ENCODE measurements at regions not wholly inside any gene's neighbourhood (a gene's known extent, or its start where the extent isn't known, plus 50 kb on each side); places are given as distances from the start of the nearest gene placed in this dataset.
"Not testable (repeated sequence)": the region's sequence is repeated elsewhere in the genome, so short reads cannot be mapped to it uniquely, and the experiment has no call there.

DNA sequence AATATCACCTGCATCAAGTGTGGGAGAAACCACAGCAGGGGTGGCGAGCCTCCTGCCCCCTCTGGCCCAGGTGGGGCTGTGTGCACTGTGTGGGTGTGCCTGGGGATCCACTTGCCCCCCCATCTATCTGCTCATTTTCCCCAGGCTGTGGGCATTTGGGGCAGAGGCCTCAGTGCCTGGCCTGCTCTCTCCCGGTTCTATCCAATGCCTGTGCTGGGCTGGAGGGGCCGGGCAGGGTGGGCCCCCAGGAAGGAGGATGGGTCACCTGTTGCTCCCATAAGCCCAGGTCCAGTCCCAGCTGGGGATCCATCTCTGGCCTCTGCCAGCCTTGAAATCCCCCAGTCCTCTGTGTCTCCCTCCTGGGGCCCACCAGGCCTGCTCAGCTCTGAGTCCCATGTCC lies 105.6 kb downstream of the TMEM121 start:
- TF ChIP-seq, protein P1, sequence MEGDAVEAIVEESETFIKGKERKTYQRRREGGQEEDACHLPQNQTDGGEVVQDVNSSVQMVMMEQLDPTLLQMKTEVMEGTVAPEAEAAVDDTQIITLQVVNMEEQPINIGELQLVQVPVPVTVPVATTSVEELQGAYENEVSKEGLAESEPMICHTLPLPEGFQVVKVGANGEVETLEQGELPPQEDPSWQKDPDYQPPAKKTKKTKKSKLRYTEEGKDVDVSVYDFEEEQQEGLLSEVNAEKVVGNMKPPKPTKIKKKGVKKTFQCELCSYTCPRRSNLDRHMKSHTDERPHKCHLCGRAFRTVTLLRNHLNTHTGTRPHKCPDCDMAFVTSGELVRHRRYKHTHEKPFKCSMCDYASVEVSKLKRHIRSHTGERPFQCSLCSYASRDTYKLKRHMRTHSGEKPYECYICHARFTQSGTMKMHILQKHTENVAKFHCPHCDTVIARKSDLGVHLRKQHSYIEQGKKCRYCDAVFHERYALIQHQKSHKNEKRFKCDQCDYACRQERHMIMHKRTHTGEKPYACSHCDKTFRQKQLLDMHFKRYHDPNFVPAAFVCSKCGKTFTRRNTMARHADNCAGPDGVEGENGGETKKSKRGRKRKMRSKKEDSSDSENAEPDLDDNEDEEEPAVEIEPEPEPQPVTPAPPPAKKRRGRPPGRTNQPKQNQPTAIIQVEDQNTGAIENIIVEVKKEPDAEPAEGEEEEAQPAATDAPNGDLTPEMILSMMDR (IDR thresholded peaks at IDR 0.05) = no peak
- H3K4me3 Mint-ChIP-seq (ENCODE audit: unreplicated experiment) = no peak overlapping the region
- H3K4me1 Mint-ChIP-seq (ENCODE audit: unreplicated experiment) = no peaks in the 10 kb centered on the region
- H3K9me3 Mint-ChIP-seq (ENCODE audit: unreplicated experiment) = peaks cover 13% of the 10 kb centered on the region
- H3K27ac Mint-ChIP-seq (ENCODE audit: unreplicated experiment) = no peak overlapping the region
- H3K36me3 Mint-ChIP-seq (ENCODE audit: unreplicated experiment) = no peaks in the 10 kb centered on the region
- H3K27me3 Mint-ChIP-seq (ENCODE audit: unreplicated experiment) = no peaks in the 10 kb centered on the region
- no peak for DNase-seq (ENCODE audit: extremely low spot score, unreplicated experiment)

DNA sequence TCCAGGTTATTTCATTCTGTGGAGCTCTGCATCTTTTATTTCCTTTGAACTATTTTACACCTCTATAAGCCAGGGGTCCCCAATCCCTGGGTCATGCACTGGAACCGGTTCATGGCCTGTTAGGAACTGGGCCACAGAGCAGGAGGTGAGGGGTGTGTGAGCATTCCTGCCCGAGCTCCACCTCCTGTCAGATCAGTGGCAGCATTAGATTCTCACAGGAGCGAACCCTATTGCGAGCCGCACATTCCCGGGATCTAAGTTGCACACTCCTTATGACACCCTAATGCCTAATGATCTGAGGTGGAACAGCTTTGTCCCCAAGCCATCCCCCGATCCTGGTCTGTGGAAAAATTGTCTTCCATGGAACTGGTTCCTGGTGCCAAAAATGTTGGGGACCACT lies 107.2 kb downstream of the TMEM121 start:
- H3K27me3 Mint-ChIP-seq (ENCODE audit: unreplicated experiment); H3K4me1 Mint-ChIP-seq (ENCODE audit: unreplicated experiment); H3K27ac Mint-ChIP-seq (ENCODE audit: unreplicated experiment); H3K36me3 Mint-ChIP-seq (ENCODE audit: unreplicated experiment); H3K4me3 Mint-ChIP-seq (ENCODE audit: unreplicated experiment); DNase-seq (ENCODE audit: extremely low spot score, unreplicated experiment): not testable (repeated sequence)
- H3K9me3 Mint-ChIP-seq (ENCODE audit: unreplicated experiment) = peaks cover 13% of the 10 kb centered on the region

DNA sequence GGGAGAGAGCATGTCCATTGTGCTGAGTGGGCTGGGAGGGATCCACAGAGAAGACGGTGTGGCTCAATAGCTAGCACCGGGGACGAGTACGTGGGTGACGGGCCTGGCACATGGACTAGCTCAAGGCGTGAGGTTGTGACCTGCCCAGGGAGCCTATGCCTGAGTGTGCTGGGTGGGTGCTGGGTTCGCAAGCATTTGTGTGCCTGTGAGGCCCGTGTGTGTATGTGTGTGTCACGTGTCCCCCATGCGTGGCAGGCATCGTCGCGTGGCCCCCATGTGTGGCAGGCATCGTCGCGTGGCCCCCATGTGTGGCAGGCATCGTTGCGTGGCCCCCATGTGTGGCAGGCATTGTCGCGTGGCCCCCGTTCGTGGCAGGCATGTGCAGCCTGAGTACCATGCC lies 109.2 kb downstream of the TMEM121 start:
- TF ChIP-seq, protein P1 (IDR thresholded peaks at IDR 0.05) = no peak
- DNase-seq (ENCODE audit: extremely low spot score, unreplicated experiment) = no peak
- no peak overlapping the region for H3K27ac Mint-ChIP-seq (ENCODE audit: unreplicated experiment)
- H3K4me1 Mint-ChIP-seq (ENCODE audit: unreplicated experiment) = no peaks in the 10 kb centered on the region
- no peak overlapping the region for H3K4me3 Mint-ChIP-seq (ENCODE audit: unreplicated experiment)
- no peaks in the 10 kb centered on the region for H3K36me3 Mint-ChIP-seq (ENCODE audit: unreplicated experiment)
- no peaks in the 10 kb centered on the region for H3K27me3 Mint-ChIP-seq (ENCODE audit: unreplicated experiment)
- H3K9me3 Mint-ChIP-seq (ENCODE audit: unreplicated experiment) = peaks cover 12% of the 10 kb centered on the region

DNA sequence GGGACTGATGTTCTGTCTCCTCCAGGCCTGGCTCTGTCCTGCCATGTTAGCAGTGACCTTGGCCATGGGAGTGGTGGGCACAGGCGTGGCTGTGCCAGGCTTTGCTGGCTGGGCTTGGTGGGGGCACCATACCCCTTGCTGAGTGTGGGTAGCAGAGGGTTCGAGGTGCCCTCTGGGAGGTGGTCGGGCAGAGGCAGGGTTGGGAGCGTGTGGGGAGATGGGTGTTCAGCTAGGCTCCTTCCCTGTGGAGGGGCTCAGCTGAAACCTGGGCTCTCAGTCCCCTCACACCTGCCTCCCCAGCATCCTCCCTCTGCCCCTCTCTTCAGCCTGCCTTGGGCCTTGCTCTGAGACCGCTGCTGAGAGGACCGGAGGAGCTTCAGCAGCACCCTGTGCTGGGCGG lies 109.6 kb downstream of the TMEM121 start:
- H3K27me3 Mint-ChIP-seq (ENCODE audit: unreplicated experiment); H3K36me3 Mint-ChIP-seq (ENCODE audit: unreplicated experiment); H3K9me3 Mint-ChIP-seq (ENCODE audit: unreplicated experiment); DNase-seq (ENCODE audit: extremely low spot score, unreplicated experiment); H3K27ac Mint-ChIP-seq (ENCODE audit: unreplicated experiment); H3K4me3 Mint-ChIP-seq (ENCODE audit: unreplicated experiment); H3K4me1 Mint-ChIP-seq (ENCODE audit: unreplicated experiment): not testable (repeated sequence)

DNA sequence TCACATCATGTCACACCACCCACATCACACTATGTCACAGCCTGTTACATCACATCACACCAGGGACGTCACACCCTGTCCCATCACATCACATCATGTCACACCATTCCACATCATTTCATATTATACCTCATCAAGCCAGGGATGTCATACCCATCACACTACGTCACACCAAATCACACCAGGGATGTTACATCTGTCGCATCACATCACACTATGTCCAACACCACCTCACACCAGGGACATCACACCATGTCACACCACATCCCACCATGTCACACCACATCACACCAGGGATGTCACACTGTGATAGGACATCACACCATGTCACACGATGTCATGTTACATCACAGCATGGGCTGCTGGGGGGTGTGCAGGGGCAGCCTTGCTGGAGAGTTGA lies 110.6 kb downstream of the TMEM121 start:
- TF ChIP-seq, protein P1 (IDR thresholded peaks at IDR 0.05) = no peak
- H3K4me3 Mint-ChIP-seq (ENCODE audit: unreplicated experiment) = no peak overlapping the region
- H3K36me3 Mint-ChIP-seq (ENCODE audit: unreplicated experiment) = no peaks in the 10 kb centered on the region
- H3K27ac Mint-ChIP-seq (ENCODE audit: unreplicated experiment) = no peak overlapping the region
- H3K4me1 Mint-ChIP-seq (ENCODE audit: unreplicated experiment) = no peaks in the 10 kb centered on the region
- no peak for DNase-seq (ENCODE audit: extremely low spot score, unreplicated experiment)
- no peaks in the 10 kb centered on the region for H3K27me3 Mint-ChIP-seq (ENCODE audit: unreplicated experiment)
- H3K9me3 Mint-ChIP-seq (ENCODE audit: unreplicated experiment) = peaks cover 9% of the 10 kb centered on the region

DNA sequence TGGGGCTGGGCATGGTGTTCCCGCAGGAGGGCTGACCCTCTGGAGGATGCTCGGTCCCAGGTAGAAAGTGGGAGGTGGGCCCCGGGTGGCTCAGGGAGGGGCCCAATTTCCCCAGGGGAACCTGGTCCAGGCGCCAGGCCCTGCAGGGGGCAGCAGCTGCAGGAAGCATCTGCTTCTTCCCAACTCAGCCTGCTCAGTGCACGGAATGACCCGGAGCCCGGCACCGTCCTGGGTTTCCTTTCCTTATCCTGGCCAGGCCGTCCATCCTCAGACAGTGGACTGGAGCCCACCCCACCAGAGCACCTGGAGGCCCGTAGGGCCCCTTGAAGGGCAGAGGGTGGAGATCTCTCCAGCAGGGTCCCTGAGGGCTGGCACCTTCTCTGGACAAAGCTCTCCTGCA lies 111.0 kb downstream of the TMEM121 start:
- H3K9me3 Mint-ChIP-seq (ENCODE audit: unreplicated experiment); H3K4me3 Mint-ChIP-seq (ENCODE audit: unreplicated experiment); H3K36me3 Mint-ChIP-seq (ENCODE audit: unreplicated experiment); H3K27me3 Mint-ChIP-seq (ENCODE audit: unreplicated experiment); H3K27ac Mint-ChIP-seq (ENCODE audit: unreplicated experiment); H3K4me1 Mint-ChIP-seq (ENCODE audit: unreplicated experiment): not testable (repeated sequence)
- DNase-seq (ENCODE audit: extremely low spot score, unreplicated experiment) = peak; percentile 44

DNA sequence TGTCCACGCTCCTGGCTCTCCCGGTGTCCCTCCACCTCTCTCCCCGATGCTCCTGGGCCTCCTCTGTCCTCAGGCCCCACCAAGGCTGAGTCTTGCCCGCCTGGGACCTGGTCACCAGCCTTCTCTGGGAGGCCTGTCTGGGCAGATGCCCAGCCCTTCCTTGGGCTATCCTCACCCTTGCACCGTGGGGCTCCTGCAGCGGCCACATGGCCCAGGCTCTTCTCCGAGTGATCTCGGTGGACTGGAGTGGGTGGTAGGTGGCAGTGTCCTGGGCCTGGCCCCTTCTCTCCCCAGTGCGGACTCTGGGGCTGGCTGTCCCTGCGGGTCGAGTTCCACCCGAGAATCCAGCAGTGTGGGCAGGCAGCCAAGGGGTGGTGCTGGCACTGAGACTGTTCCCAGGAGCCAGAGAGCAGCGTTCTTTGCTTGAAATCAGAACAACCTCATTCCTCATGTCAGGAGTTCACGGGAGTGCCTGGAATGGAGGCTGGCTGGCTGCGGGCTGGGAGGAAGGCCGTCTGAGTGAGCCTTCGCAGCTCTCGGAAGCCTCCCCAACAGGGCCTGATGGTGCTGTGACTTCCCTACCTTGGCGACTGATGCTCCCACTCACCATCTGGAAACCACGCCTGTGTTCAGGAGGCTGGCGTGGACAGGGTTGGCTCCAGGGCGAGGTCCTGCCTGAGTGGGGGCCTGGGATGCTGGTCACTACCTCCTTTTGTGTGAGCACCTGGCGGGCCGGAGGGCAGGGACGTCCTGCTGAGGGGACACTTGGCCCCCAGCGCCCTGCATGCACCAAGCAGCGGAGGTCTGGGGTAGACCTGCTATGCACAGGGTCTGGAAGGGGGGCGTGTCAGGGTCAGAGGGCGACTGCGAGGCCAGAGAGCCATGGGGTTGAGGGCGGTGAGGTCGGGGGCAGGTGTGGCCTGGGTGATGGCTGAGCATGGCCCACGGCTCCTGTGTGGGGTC lies 113.9 kb downstream of the TMEM121 start:
- not testable (repeated sequence) for H3K36me3 Mint-ChIP-seq (ENCODE audit: unreplicated experiment); H3K27me3 Mint-ChIP-seq (ENCODE audit: unreplicated experiment); H3K9me3 Mint-ChIP-seq (ENCODE audit: unreplicated experiment); H3K27ac Mint-ChIP-seq (ENCODE audit: unreplicated experiment); H3K4me1 Mint-ChIP-seq (ENCODE audit: unreplicated experiment); H3K4me3 Mint-ChIP-seq (ENCODE audit: unreplicated experiment)
- DNase-seq (ENCODE audit: extremely low spot score, unreplicated experiment) = peak; percentile 76

Data from osteocyte (in vitro differentiated cells).